GM19395 (cell line): ENCODE measurements at regions not wholly inside any gene's neighbourhood (a gene's known extent, or its start where the extent isn't known, plus 50 kb on each side); places are given as distances from the start of the nearest gene placed in this dataset.

Experiments used
- ATAC-seq: cut with Tn5 transposase; IDR thresholded peaks from one replicate; pipeline ENCODE4 v1.9.1; 2021; ENCODE audit warnings: mild to moderate bottlenecking, moderate library complexity; ENCODE audit not compliant: unreplicated experiment

GRCh38 chr7:130926001-130926691 lies 192.1 kb upstream of the KLF14 start:
- no peak for ATAC-seq

- no peak for ATAC-seq
Measured at GRCh38 chr7:130927062-130927461, 193.1 kb upstream of the KLF14 start.

- ATAC-seq: no peak
Measured at GRCh38 chr7:130927564-130927963, 193.6 kb upstream of the KLF14 start.

GRCh38 chr7:130929896-130930659 lies 196.1 kb upstream of the KLF14 start:
- no peak for ATAC-seq

- no peak for ATAC-seq
Measured at GRCh38 chr7:130930681-130931080, 196.7 kb upstream of the KLF14 start.

GRCh38 chr7:130931423-130931822 lies 197.4 kb upstream of the KLF14 start:
- ATAC-seq: no peak

- ATAC-seq: no peak
Measured at GRCh38 chr7:130932088-130932487, 198.1 kb upstream of the KLF14 start.

- no peak for ATAC-seq
Measured at GRCh38 chr7:130932667-130933432, 198.8 kb upstream of the KLF14 start.

- no peak for ATAC-seq
Measured at GRCh38 chr7:130933919-130934318, 199.9 kb upstream of the KLF14 start.

GRCh38 chr7:130935564-130936157 lies 201.7 kb upstream of the KLF14 start:
- no peak for ATAC-seq

GRCh38 chr7:130936202-130936931 lies 202.4 kb upstream of the KLF14 start:
- no peak for ATAC-seq

- no peak for ATAC-seq
Measured at GRCh38 chr7:130937016-130937415, 203.0 kb upstream of the KLF14 start.

- no peak for ATAC-seq
Measured at GRCh38 chr7:130937830-130938229, 203.8 kb upstream of the KLF14 start.

- ATAC-seq: no peak
Measured at GRCh38 chr7:130938661-130939060, 204.7 kb upstream of the KLF14 start.

GRCh38 chr7:130939321-130940095 lies 205.5 kb upstream of the KLF14 start:
- no peak for ATAC-seq

GRCh38 chr7:130940326-130940725 lies 206.3 kb upstream of the KLF14 start:
- ATAC-seq: no peak

- ATAC-seq: no peak
Measured at GRCh38 chr7:130940907-130941306, 206.9 kb upstream of the KLF14 start.

GRCh38 chr7:130941322-130942210 lies 207.6 kb upstream of the KLF14 start:
- ATAC-seq: no peak
